ENCODE measurements at regions not wholly inside any gene's neighbourhood (a gene's known extent, or its start where the extent isn't known, plus 50 kb on each side); places are given as distances from the start of the nearest gene placed in this dataset.

GRCh38 chr18:60053747-60054304 lies 154.0 kb downstream of the PMAIP1 start:
- Histone ChIP-seq H3K4me1 (ENCODE audit: control insufficient read depth in 5 of 5, insufficient read depth in 5 of 5, low read length in 5 of 5) (no peaks in the 10 kb centered on the region), H3K36me3 (ENCODE audit: control insufficient read depth in 5 of 5, insufficient read depth in 5 of 5, low read length in 5 of 5) (no peaks in the 10 kb centered on the region), H3K4me3 (ENCODE audit: low read depth in 1 of 5, low read length in 5 of 5) (no peak overlapping the region), H3K27ac (ENCODE audit: low read depth, low read length) (no peak overlapping the region), H3K9ac (ENCODE audit: low read length in 5 of 5) (no peak overlapping the region), H3K27me3 (ENCODE audit: control insufficient read depth in 5 of 5, insufficient read depth in 4 of 5, low read length in 5 of 5) (peaks cover 0 to 4% (median 0%) of the 10 kb centered on the region in 5 donors), H3K9me3 (ENCODE audit: control insufficient read depth in 5 of 5, low read length in 5 of 5) (peaks cover 0 to 3% (median 0%) of the 10 kb centered on the region in 5 donors)

GRCh38 chr18:60050821-60051220 lies 151.0 kb downstream of the PMAIP1 start:
- H3K36me3 ChIP-seq (ENCODE audit: control insufficient read depth in 5 of 5, insufficient read depth in 5 of 5, low read length in 5 of 5), result no peaks in the 10 kb centered on the region
- H3K9me3 ChIP-seq (ENCODE audit: control insufficient read depth in 5 of 5, low read length in 5 of 5), result peaks cover 0 to 3% (median 0%) of the 10 kb centered on the region in 5 donors
- no peak overlapping the region for H3K27ac ChIP-seq (ENCODE audit: low read depth, low read length)
- peaks cover 0 to 4% (median 0%) of the 10 kb centered on the region in 5 donors for H3K27me3 ChIP-seq (ENCODE audit: control insufficient read depth in 5 of 5, insufficient read depth in 4 of 5, low read length in 5 of 5)
- no peak overlapping the region for H3K9ac ChIP-seq (ENCODE audit: low read length in 5 of 5)
- no peaks in the 10 kb centered on the region for H3K4me1 ChIP-seq (ENCODE audit: control insufficient read depth in 5 of 5, insufficient read depth in 5 of 5, low read length in 5 of 5)
- H3K4me3 ChIP-seq (ENCODE audit: low read depth in 1 of 5, low read length in 5 of 5), result no peak overlapping the region

GRCh38 chr18:60049172-60049571 lies 149.4 kb downstream of the PMAIP1 start:
- no peaks in the 10 kb centered on the region for H3K36me3 ChIP-seq (ENCODE audit: control insufficient read depth in 5 of 5, insufficient read depth in 5 of 5, low read length in 5 of 5)
- H3K9me3 ChIP-seq (ENCODE audit: control insufficient read depth in 5 of 5, low read length in 5 of 5), result peaks cover 0 to 3% (median 0%) of the 10 kb centered on the region in 5 donors
- H3K9ac ChIP-seq (ENCODE audit: low read length in 5 of 5), result no peak overlapping the region
- H3K4me1 ChIP-seq (ENCODE audit: control insufficient read depth in 5 of 5, insufficient read depth in 5 of 5, low read length in 5 of 5), result no peaks in the 10 kb centered on the region
- H3K27me3 ChIP-seq (ENCODE audit: control insufficient read depth in 5 of 5, insufficient read depth in 4 of 5, low read length in 5 of 5), result peaks cover 0 to 4% (median 0%) of the 10 kb centered on the region in 5 donors
- H3K27ac ChIP-seq (ENCODE audit: low read depth, low read length), result no peak overlapping the region
- H3K4me3 ChIP-seq (ENCODE audit: low read depth in 1 of 5, low read length in 5 of 5), result no peak overlapping the region

GRCh38 chr18:60047556-60047955 lies 147.8 kb downstream of the PMAIP1 start:
- H3K9ac ChIP-seq (ENCODE audit: low read length in 5 of 5), result no peak overlapping the region
- H3K27me3 ChIP-seq (ENCODE audit: control insufficient read depth in 5 of 5, insufficient read depth in 4 of 5, low read length in 5 of 5), result no peaks in the 10 kb centered on the region
- H3K27ac ChIP-seq (ENCODE audit: low read depth, low read length), result no peak overlapping the region
- no peaks in the 10 kb centered on the region for H3K36me3 ChIP-seq (ENCODE audit: control insufficient read depth in 5 of 5, insufficient read depth in 5 of 5, low read length in 5 of 5)
- H3K4me1 ChIP-seq (ENCODE audit: control insufficient read depth in 5 of 5, insufficient read depth in 5 of 5, low read length in 5 of 5), result no peaks in the 10 kb centered on the region
- peaks cover 0 to 3% (median 0%) of the 10 kb centered on the region in 5 donors for H3K9me3 ChIP-seq (ENCODE audit: control insufficient read depth in 5 of 5, low read length in 5 of 5)
- H3K4me3 ChIP-seq (ENCODE audit: low read depth in 1 of 5, low read length in 5 of 5), result no peak overlapping the region

GRCh38 chr18:60044290-60045006 lies 144.7 kb downstream of the PMAIP1 start:
- peaks cover 0 to 3% (median 0%) of the 10 kb centered on the region in 5 donors for H3K9me3 ChIP-seq (ENCODE audit: control insufficient read depth in 5 of 5, low read length in 5 of 5)
- no peaks in the 10 kb centered on the region for H3K4me1 ChIP-seq (ENCODE audit: control insufficient read depth in 5 of 5, insufficient read depth in 5 of 5, low read length in 5 of 5)

GRCh38 chr18:60040971-60041370 lies 141.2 kb downstream of the PMAIP1 start:
- Histone ChIP-seq H3K4me1 (ENCODE audit: control insufficient read depth in 5 of 5, insufficient read depth in 5 of 5, low read length in 5 of 5) (no peaks in the 10 kb centered on the region), H3K9ac (ENCODE audit: low read length in 5 of 5) (no peak overlapping the region), H3K9me3 (ENCODE audit: control insufficient read depth in 5 of 5, low read length in 5 of 5) (no peaks in the 10 kb centered on the region), H3K27me3 (ENCODE audit: control insufficient read depth in 5 of 5, insufficient read depth in 4 of 5, low read length in 5 of 5) (no peaks in the 10 kb centered on the region), H3K4me3 (ENCODE audit: low read depth in 1 of 5, low read length in 5 of 5) (no peak overlapping the region), H3K36me3 (ENCODE audit: control insufficient read depth in 5 of 5, insufficient read depth in 5 of 5, low read length in 5 of 5) (no peaks in the 10 kb centered on the region), H3K27ac (ENCODE audit: low read depth, low read length) (no peak overlapping the region)

More at GRCh38 chr18:60044290-60045006, 144.7 kb downstream of the PMAIP1 start:
- Histone ChIP-seq H3K4me3 (ENCODE audit: low read depth in 1 of 5, low read length in 5 of 5) (no peak overlapping the region), H3K27me3 (ENCODE audit: control insufficient read depth in 5 of 5, insufficient read depth in 4 of 5, low read length in 5 of 5) (no peaks in the 10 kb centered on the region), H3K36me3 (ENCODE audit: control insufficient read depth in 5 of 5, insufficient read depth in 5 of 5, low read length in 5 of 5) (no peaks in the 10 kb centered on the region), H3K9ac (ENCODE audit: low read length in 5 of 5) (no peak overlapping the region), H3K27ac (ENCODE audit: low read depth, low read length) (no peak overlapping the region)

- H3K27ac ChIP-seq (ENCODE audit: low read depth, low read length), result no peak overlapping the region
- no peaks in the 10 kb centered on the region for H3K27me3 ChIP-seq (ENCODE audit: control insufficient read depth in 5 of 5, insufficient read depth in 4 of 5, low read length in 5 of 5)
- no peak overlapping the region for H3K4me3 ChIP-seq (ENCODE audit: low read depth in 1 of 5, low read length in 5 of 5)
- H3K4me1 ChIP-seq (ENCODE audit: control insufficient read depth in 5 of 5, insufficient read depth in 5 of 5, low read length in 5 of 5), result no peaks in the 10 kb centered on the region
- H3K36me3 ChIP-seq (ENCODE audit: control insufficient read depth in 5 of 5, insufficient read depth in 5 of 5, low read length in 5 of 5), result no peaks in the 10 kb centered on the region
- no peaks in the 10 kb centered on the region for H3K9me3 ChIP-seq (ENCODE audit: control insufficient read depth in 5 of 5, low read length in 5 of 5)
- H3K9ac ChIP-seq (ENCODE audit: low read length in 5 of 5), result no peak overlapping the region
Observed at GRCh38 chr18:60038731-60039130, 138.9 kb downstream of the PMAIP1 start.

- H3K4me3 ChIP-seq (ENCODE audit: low read depth in 1 of 5, low read length in 5 of 5), result no peak overlapping the region
- H3K36me3 ChIP-seq (ENCODE audit: control insufficient read depth in 5 of 5, insufficient read depth in 5 of 5, low read length in 5 of 5), result no peaks in the 10 kb centered on the region
- no peaks in the 10 kb centered on the region for H3K9me3 ChIP-seq (ENCODE audit: control insufficient read depth in 5 of 5, low read length in 5 of 5)
- H3K4me1 ChIP-seq (ENCODE audit: control insufficient read depth in 5 of 5, insufficient read depth in 5 of 5, low read length in 5 of 5), result peaks cover 0 to 6% (median 0%) of the 10 kb centered on the region in 5 donors
- no peak overlapping the region for H3K27ac ChIP-seq (ENCODE audit: low read depth, low read length)
- H3K9ac ChIP-seq (ENCODE audit: low read length in 5 of 5), result no peak overlapping the region
- H3K27me3 ChIP-seq (ENCODE audit: control insufficient read depth in 5 of 5, insufficient read depth in 4 of 5, low read length in 5 of 5), result no peaks in the 10 kb centered on the region
Observed at GRCh38 chr18:60027397-60027796, 127.6 kb downstream of the PMAIP1 start.

GRCh38 chr18:60024857-60025256 lies 125.1 kb downstream of the PMAIP1 start:
- H3K36me3 ChIP-seq (ENCODE audit: control insufficient read depth in 5 of 5, insufficient read depth in 5 of 5, low read length in 5 of 5), result no peaks in the 10 kb centered on the region
- no peak overlapping the region for H3K27ac ChIP-seq (ENCODE audit: low read depth, low read length)
- H3K27me3 ChIP-seq (ENCODE audit: control insufficient read depth in 5 of 5, insufficient read depth in 4 of 5, low read length in 5 of 5), result no peaks in the 10 kb centered on the region
- no peak overlapping the region for H3K4me3 ChIP-seq (ENCODE audit: low read depth in 1 of 5, low read length in 5 of 5)
- no peaks in the 10 kb centered on the region for H3K9me3 ChIP-seq (ENCODE audit: control insufficient read depth in 5 of 5, low read length in 5 of 5)
- H3K9ac ChIP-seq (ENCODE audit: low read length in 5 of 5), result no peak overlapping the region
- peaks cover 0 to 6% (median 0%) of the 10 kb centered on the region in 5 donors for H3K4me1 ChIP-seq (ENCODE audit: control insufficient read depth in 5 of 5, insufficient read depth in 5 of 5, low read length in 5 of 5)

- Histone ChIP-seq H3K27me3 (ENCODE audit: control insufficient read depth in 5 of 5, insufficient read depth in 4 of 5, low read length in 5 of 5) (no peaks in the 10 kb centered on the region), H3K27ac (ENCODE audit: low read depth, low read length) (no peak overlapping the region), H3K4me3 (ENCODE audit: low read depth in 1 of 5, low read length in 5 of 5) (no peak overlapping the region), H3K36me3 (ENCODE audit: control insufficient read depth in 5 of 5, insufficient read depth in 5 of 5, low read length in 5 of 5) (no peaks in the 10 kb centered on the region), H3K9ac (ENCODE audit: low read length in 5 of 5) (no peak overlapping the region), H3K9me3 (ENCODE audit: control insufficient read depth in 5 of 5, low read length in 5 of 5) (no peaks in the 10 kb centered on the region), H3K4me1 (ENCODE audit: control insufficient read depth in 5 of 5, insufficient read depth in 5 of 5, low read length in 5 of 5) (peaks cover 0 to 6% (median 0%) of the 10 kb centered on the region in 5 donors)
Observed at GRCh38 chr18:60024345-60024744, 124.5 kb downstream of the PMAIP1 start.
